GM19328 (cell line): ENCODE measurements at regions not wholly inside any gene's neighbourhood (a gene's known extent, or its start where the extent isn't known, plus 50 kb on each side); places are given as distances from the start of the nearest gene placed in this dataset.

Source experiments
- ATAC-seq: cut with Tn5 transposase; IDR thresholded peaks from one replicate; pipeline ENCODE4 v1.9.1; 2021; ENCODE audit warnings: mild to moderate bottlenecking, moderate library complexity; ENCODE audit not compliant: unreplicated experiment

- ATAC-seq: no peak
Measured at GRCh38 chr7:155178096-155178495, 108.0 kb downstream of the HTR5A start.

- ATAC-seq: no peak
Measured at GRCh38 chr7:155181768-155182167, 111.6 kb downstream of the HTR5A start.

GRCh38 chr7:155182406-155182970 is 112.4 kb downstream of the HTR5A start:
- no peak for ATAC-seq

GRCh38 chr7:155183655-155184054 is 113.5 kb downstream of the HTR5A start:
- no peak for ATAC-seq

GRCh38 chr7:155184923-155185322 is 112.8 kb upstream of the INSIG1 start:
- no peak for ATAC-seq

- ATAC-seq: no peak
Measured at GRCh38 chr7:155187061-155187785, 110.5 kb upstream of the INSIG1 start.

GRCh38 chr7:155188357-155188756 is 109.3 kb upstream of the INSIG1 start:
- ATAC-seq: no peak

GRCh38 chr7:155188821-155189581 is 108.7 kb upstream of the INSIG1 start:
- no peak for ATAC-seq

- no peak for ATAC-seq
Measured at GRCh38 chr7:155189590-155189989, 108.1 kb upstream of the INSIG1 start.

- ATAC-seq: peak; percentile 70
Measured at GRCh38 chr7:155190688-155191087, 107.0 kb upstream of the INSIG1 start.

- ATAC-seq: no peak
Measured at GRCh38 chr7:155191137-155191536, 106.5 kb upstream of the INSIG1 start.

- no peak for ATAC-seq
Measured at GRCh38 chr7:155191901-155192478, 105.7 kb upstream of the INSIG1 start.

GRCh38 chr7:155192961-155193640 is 104.6 kb upstream of the INSIG1 start:
- ATAC-seq: no peak

GRCh38 chr7:155193716-155194115 is 104.0 kb upstream of the INSIG1 start:
- no peak for ATAC-seq

- ATAC-seq: no peak
Measured at GRCh38 chr7:155194382-155195140, 103.1 kb upstream of the INSIG1 start.

- ATAC-seq: no peak
Measured at GRCh38 chr7:155195939-155196523, 101.6 kb upstream of the INSIG1 start.

- no peak for ATAC-seq
Measured at GRCh38 chr7:155198196-155198892, 99.3 kb upstream of the INSIG1 start.

GRCh38 chr7:155198901-155199845 is 98.5 kb upstream of the INSIG1 start:
- ATAC-seq: peak; percentile 68
